ENCODE measurements at regions not wholly inside any gene's neighbourhood (a gene's known extent, or its start where the extent isn't known, plus 50 kb on each side); places are given as distances from the start of the nearest gene placed in this dataset.

DNA sequence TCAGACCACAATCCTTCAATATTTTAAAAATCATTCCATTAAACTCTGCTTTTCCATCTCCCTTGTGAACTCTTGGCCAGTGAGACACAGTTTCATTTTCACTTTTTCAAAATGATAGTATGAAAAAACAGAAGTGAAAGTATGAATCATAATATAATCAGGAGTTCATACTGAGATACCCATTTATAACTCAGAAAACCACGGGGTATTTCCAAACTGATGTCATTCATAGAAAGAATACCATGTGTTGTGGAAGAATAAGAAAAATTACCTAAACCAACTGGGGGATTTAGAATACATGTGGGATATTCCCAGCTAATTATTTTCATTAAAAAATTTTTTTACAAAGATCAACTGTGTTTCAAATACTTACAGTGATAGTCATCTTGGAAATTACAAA is 149.9 kb downstream of the MRPL39 start:
- TF ChIP-seq, protein P1, sequence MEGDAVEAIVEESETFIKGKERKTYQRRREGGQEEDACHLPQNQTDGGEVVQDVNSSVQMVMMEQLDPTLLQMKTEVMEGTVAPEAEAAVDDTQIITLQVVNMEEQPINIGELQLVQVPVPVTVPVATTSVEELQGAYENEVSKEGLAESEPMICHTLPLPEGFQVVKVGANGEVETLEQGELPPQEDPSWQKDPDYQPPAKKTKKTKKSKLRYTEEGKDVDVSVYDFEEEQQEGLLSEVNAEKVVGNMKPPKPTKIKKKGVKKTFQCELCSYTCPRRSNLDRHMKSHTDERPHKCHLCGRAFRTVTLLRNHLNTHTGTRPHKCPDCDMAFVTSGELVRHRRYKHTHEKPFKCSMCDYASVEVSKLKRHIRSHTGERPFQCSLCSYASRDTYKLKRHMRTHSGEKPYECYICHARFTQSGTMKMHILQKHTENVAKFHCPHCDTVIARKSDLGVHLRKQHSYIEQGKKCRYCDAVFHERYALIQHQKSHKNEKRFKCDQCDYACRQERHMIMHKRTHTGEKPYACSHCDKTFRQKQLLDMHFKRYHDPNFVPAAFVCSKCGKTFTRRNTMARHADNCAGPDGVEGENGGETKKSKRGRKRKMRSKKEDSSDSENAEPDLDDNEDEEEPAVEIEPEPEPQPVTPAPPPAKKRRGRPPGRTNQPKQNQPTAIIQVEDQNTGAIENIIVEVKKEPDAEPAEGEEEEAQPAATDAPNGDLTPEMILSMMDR (IDR thresholded peaks at IDR 0.05), result no peak
- no peak for TF ChIP-seq POLR2A (IDR thresholded peaks at IDR 0.05)
- no peak for TF ChIP-seq POLR2AphosphoS5 (IDR thresholded peaks at IDR 0.05)
